Nephron progenitor cell (in vitro differentiated cells): ENCODE measurements at regions not wholly inside any gene's neighbourhood (a gene's known extent, or its start where the extent isn't known, plus 50 kb on each side); places are given as distances from the start of the nearest gene placed in this dataset.

Experiments used
- DNase-seq: peaks from one replicate; pipeline ENCODE4 v3.0.0; 2021
- H3K27ac Mint-ChIP-seq: 2 replicates; pipeline ENCODE4 v1.8.0; 2021; ENCODE audit warnings: mild to moderate bottlenecking, moderate library complexity, mixed read lengths
- H3K27me3 Mint-ChIP-seq: 2 replicates; pipeline ENCODE4 v1.8.0; 2021; ENCODE audit warnings: mild to moderate bottlenecking, low read depth, mixed read lengths; ENCODE audit not compliant: poor library complexity
- H3K36me3 Mint-ChIP-seq: 2 replicates; pipeline ENCODE4 v1.8.0; 2021; ENCODE audit warnings: low read depth, mixed read lengths
- H3K4me1 Mint-ChIP-seq: 2 replicates; pipeline ENCODE4 v1.8.0; 2021; ENCODE audit warnings: mixed read lengths
- H3K4me3 Mint-ChIP-seq: 2 replicates; pipeline ENCODE4 v1.8.0; 2021; ENCODE audit warnings: mild to moderate bottlenecking, moderate library complexity, mixed read lengths
- H3K9me3 Mint-ChIP-seq: 2 replicates; pipeline ENCODE4 v1.8.0; 2021; ENCODE audit warnings: mild to moderate bottlenecking, moderate library complexity, mixed read lengths
- CTCF ChIP-seq: fragments of 200-600 bp; sonication (generic); IDR thresholded peaks from 2 replicates; pipeline ENCODE4 v1.5.0; 2021; ENCODE audit warnings: antibody characterized with exemption

GRCh38 chr20:7387638-7388193 is 552.5 kb downstream of the HAO1 start:
- no peak for TF ChIP-seq CTCF

GRCh38 chr20:7389216-7389615 is 551.0 kb downstream of the HAO1 start:
- DNase-seq = no peak
- H3K4me3 Mint-ChIP-seq = no peak overlapping the region
- H3K4me1 Mint-ChIP-seq = peaks cover 11% of the 10 kb centered on the region
- H3K27me3 Mint-ChIP-seq = no peaks in the 10 kb centered on the region
- no peak overlapping the region for H3K27ac Mint-ChIP-seq
- no peaks in the 10 kb centered on the region for H3K9me3 Mint-ChIP-seq
- TF ChIP-seq CTCF = no peak
- no peaks in the 10 kb centered on the region for H3K36me3 Mint-ChIP-seq

More at GRCh38 chr20:7387638-7388193, 552.5 kb downstream of the HAO1 start:
- DNase-seq = no peak
- H3K27me3 Mint-ChIP-seq = no peaks in the 10 kb centered on the region
- H3K4me1 Mint-ChIP-seq = peaks cover 11% of the 10 kb centered on the region
- no peaks in the 10 kb centered on the region for H3K9me3 Mint-ChIP-seq
- no peaks in the 10 kb centered on the region for H3K36me3 Mint-ChIP-seq
- H3K27ac Mint-ChIP-seq = no peak overlapping the region
- H3K4me3 Mint-ChIP-seq = no peak overlapping the region

- Mint-ChIP-seq H3K9me3 (no peaks in the 10 kb centered on the region), H3K4me3 (no peak overlapping the region), H3K4me1 (peaks cover 11% of the 10 kb centered on the region), H3K27ac (no peak overlapping the region), H3K27me3 (no peaks in the 10 kb centered on the region), H3K36me3 (no peaks in the 10 kb centered on the region)
- DNase-seq = no peak
- TF ChIP-seq CTCF = no peak
These were observed 547.6 kb downstream of the HAO1 start for GRCh38 chr20:7392542-7393206.

GRCh38 chr20:7399114-7399513 is 541.1 kb downstream of the HAO1 start:
- no peak for TF ChIP-seq CTCF
- no peaks in the 10 kb centered on the region for H3K9me3 Mint-ChIP-seq
- no peak for DNase-seq
- no peaks in the 10 kb centered on the region for H3K27me3 Mint-ChIP-seq
- no peak overlapping the region for H3K4me3 Mint-ChIP-seq
- no peaks in the 10 kb centered on the region for H3K4me1 Mint-ChIP-seq
- H3K36me3 Mint-ChIP-seq = no peaks in the 10 kb centered on the region
- no peak overlapping the region for H3K27ac Mint-ChIP-seq

- no peak for DNase-seq
- no peak overlapping the region for H3K27ac Mint-ChIP-seq
- TF ChIP-seq CTCF = no peak
- no peak overlapping the region for H3K4me3 Mint-ChIP-seq
- H3K4me1 Mint-ChIP-seq = no peaks in the 10 kb centered on the region
- H3K36me3 Mint-ChIP-seq = no peaks in the 10 kb centered on the region
- H3K9me3 Mint-ChIP-seq = no peaks in the 10 kb centered on the region
- no peaks in the 10 kb centered on the region for H3K27me3 Mint-ChIP-seq
These were observed 540.7 kb downstream of the HAO1 start for GRCh38 chr20:7399575-7399974.

- H3K27ac Mint-ChIP-seq = no peak overlapping the region
- no peak for TF ChIP-seq CTCF
- H3K4me1 Mint-ChIP-seq = no peaks in the 10 kb centered on the region
- H3K4me3 Mint-ChIP-seq = no peak overlapping the region
- no peaks in the 10 kb centered on the region for H3K36me3 Mint-ChIP-seq
- no peaks in the 10 kb centered on the region for H3K27me3 Mint-ChIP-seq
- no peak for DNase-seq
- H3K9me3 Mint-ChIP-seq = no peaks in the 10 kb centered on the region
These were observed 533.6 kb downstream of the HAO1 start for GRCh38 chr20:7406671-7407070.
